Upper lobe of left lung (tissue), 4 donors: ENCODE measurements at regions not wholly inside any gene's neighbourhood (a gene's known extent, or its start where the extent isn't known, plus 50 kb on each side); places are given as distances from the start of the nearest gene placed in this dataset.

ENCODE experiments used
- POLR2A ChIP-seq, 4 donors: fragments of 450-650 bp; IDR thresholded peaks; one replicate each; pipeline ENCODE4 v1.5.1; 2016 to 2017; ENCODE audit warnings: antibody characterized with exemption in 4 of 4, mild to moderate bottlenecking in 2 of 4
- POLR2AphosphoS5 ChIP-seq, 2 donors: sonication (generic); formaldehyde crosslinking; IDR thresholded peaks; one replicate each; pipeline ENCODE4 v1.5.1; 2017; ENCODE audit warnings: antibody characterized with exemption in 2 of 2
- TF ChIP-seq, protein P1 (sequence below), 6 experiments: fragments of 450-650 bp in 4 of 6; fragments of 200-600 bp in 2 of 6; sonication (generic) in 2 of 6; IDR thresholded peaks; one replicate each; pipeline ENCODE4 v1.5.1; 2016 to 2019; ENCODE audit warnings: antibody characterized with exemption in 6 of 6

DNA sequence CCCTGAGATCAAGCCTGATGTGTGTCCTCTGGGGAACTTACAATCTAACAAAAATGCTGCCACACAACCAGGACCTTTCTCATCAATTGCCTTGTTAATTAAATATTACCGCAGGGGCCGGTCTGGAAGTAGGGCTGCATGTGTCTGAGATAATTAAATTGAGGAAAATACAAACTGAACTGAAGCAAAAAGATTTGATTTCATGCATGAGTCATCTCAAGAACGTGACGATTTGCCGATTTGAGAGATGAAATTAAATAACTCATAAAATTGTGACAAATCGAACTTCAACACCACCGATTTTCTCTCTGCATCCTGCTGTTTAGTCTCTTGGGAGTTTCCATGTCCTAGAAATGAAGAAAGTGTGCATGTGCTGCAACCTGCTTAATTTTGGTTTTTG, 94.6 kb upstream of the DAAM1 start:
- TF ChIP-seq, protein P1, sequence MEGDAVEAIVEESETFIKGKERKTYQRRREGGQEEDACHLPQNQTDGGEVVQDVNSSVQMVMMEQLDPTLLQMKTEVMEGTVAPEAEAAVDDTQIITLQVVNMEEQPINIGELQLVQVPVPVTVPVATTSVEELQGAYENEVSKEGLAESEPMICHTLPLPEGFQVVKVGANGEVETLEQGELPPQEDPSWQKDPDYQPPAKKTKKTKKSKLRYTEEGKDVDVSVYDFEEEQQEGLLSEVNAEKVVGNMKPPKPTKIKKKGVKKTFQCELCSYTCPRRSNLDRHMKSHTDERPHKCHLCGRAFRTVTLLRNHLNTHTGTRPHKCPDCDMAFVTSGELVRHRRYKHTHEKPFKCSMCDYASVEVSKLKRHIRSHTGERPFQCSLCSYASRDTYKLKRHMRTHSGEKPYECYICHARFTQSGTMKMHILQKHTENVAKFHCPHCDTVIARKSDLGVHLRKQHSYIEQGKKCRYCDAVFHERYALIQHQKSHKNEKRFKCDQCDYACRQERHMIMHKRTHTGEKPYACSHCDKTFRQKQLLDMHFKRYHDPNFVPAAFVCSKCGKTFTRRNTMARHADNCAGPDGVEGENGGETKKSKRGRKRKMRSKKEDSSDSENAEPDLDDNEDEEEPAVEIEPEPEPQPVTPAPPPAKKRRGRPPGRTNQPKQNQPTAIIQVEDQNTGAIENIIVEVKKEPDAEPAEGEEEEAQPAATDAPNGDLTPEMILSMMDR (IDR thresholded peaks at IDR 0.05), result no peak
- no peak for TF ChIP-seq POLR2A (IDR thresholded peaks at IDR 0.05)
- TF ChIP-seq POLR2AphosphoS5 (IDR thresholded peaks at IDR 0.05), result no peak
